ENCODE measurements at regions not wholly inside any gene's neighbourhood (a gene's known extent, or its start where the extent isn't known, plus 50 kb on each side); places are given as distances from the start of the nearest gene placed in this dataset.

- Histone ChIP-seq H3K4me2 (ENCODE audit: low read length) (no peak overlapping the region), H3K9me2 (ENCODE audit: insufficient read depth) (no peaks in the 10 kb centered on the region), H3K9ac (ENCODE audit: low read length) (no peak overlapping the region), H3K36me3 (ENCODE audit: control insufficient read depth in 1 of 2, insufficient read depth in 2 of 2, low read length in 2 of 2) (no peaks in the 10 kb centered on the region), H3K79me2 (ENCODE audit: insufficient read depth, low read length) (no peaks in the 10 kb centered on the region), H3K4me3 (replicated peaks in 1 of 2; ENCODE audit: low read depth in 1 of 2, low read length in 2 of 2) (no peak overlapping the region), H2AFZ (ENCODE audit: low read depth, low read length, poor library complexity, severe bottlenecking) (no peak overlapping the region), H4K20me1 (ENCODE audit: insufficient read depth) (no peaks in the 10 kb centered on the region), H3K9me3 (ENCODE audit: control insufficient read depth in 1 of 2, insufficient read depth in 1 of 2, low read depth in 1 of 2, low read length in 2 of 2) (no peaks in the 10 kb centered on the region), H3K27me3 (ENCODE audit: insufficient read depth, low read length) (no peaks in the 10 kb centered on the region), H3K4me1 (ENCODE audit: control insufficient read depth in 1 of 2, insufficient read depth in 2 of 2, low read length in 2 of 2) (no peaks in the 10 kb centered on the region), H3K27ac (ENCODE audit: low read depth, low read length) (no peak overlapping the region)
- ChIA-PET POLR2A (no interaction called here), CTCF (no interaction called here), RAD21 (ENCODE audit: low non-redundant PET in 1 of 2, low total read pairs in 2 of 2, uncharacterized antibody in 2 of 2, unreplicated experiment in 2 of 2) (no interaction called here)
- intact Hi-C loops (cut with micrococcal nuclease), result loop anchor here (10.0 kb wide), 2 partner anchors 1447 to 1767 kb away; no protein-coding TSS in a partner anchor
- no peak for DNase-seq (ENCODE audit: low read depth, low spot score)
- ATAC-seq, result no peak
- no TSS peak for BruUV-seq (replicated peaks)
- TF ChIP-seq CEBPB (IDR thresholded peaks at IDR 0.05; ENCODE audit: low read depth) (no peak), SIN3A (IDR thresholded peaks at IDR 0.05; ENCODE audit: low read depth) (no peak), TCF7L2 (IDR thresholded peaks at IDR 0.05; ENCODE audit: borderline replicate concordance, extremely low read depth, insufficient read depth, insufficient read length) (no peak), ZNF274 (IDR thresholded peaks at IDR 0.05; ENCODE audit: low read depth, low read length) (no peak), REST (IDR thresholded peaks at IDR 0.05; ENCODE audit: low read depth) (no peak), CBX3 (IDR thresholded peaks at IDR 0.05; ENCODE audit: low read depth) (no peak), EZH2phosphoT487 (IDR thresholded peaks at IDR 0.05; ENCODE audit: borderline replicate concordance) (no peak), ELF1 (IDR thresholded peaks at IDR 0.05; ENCODE audit: borderline replicate concordance, low read depth) (no peak), EZH2 (IDR thresholded peaks at IDR 0.05) (no peak), RAD21 (IDR thresholded peaks at IDR 0.05; ENCODE audit: low read depth) (no peak), POLR2A (IDR thresholded peaks at IDR 0.05; ENCODE audit: borderline replicate concordance, extremely low read depth, insufficient read depth, insufficient read length) (no peak), FOSL1 (IDR thresholded peaks at IDR 0.05; ENCODE audit: low read depth) (no peak)
These were observed 336.2 kb upstream of the PMFBP1 start for GRCh38 chr16:72508191-72508590.

Data from HCT116 (cell line).